ENCODE measurements at regions not wholly inside any gene's neighbourhood (a gene's known extent, or its start where the extent isn't known, plus 50 kb on each side); places are given as distances from the start of the nearest gene placed in this dataset.

DNA sequence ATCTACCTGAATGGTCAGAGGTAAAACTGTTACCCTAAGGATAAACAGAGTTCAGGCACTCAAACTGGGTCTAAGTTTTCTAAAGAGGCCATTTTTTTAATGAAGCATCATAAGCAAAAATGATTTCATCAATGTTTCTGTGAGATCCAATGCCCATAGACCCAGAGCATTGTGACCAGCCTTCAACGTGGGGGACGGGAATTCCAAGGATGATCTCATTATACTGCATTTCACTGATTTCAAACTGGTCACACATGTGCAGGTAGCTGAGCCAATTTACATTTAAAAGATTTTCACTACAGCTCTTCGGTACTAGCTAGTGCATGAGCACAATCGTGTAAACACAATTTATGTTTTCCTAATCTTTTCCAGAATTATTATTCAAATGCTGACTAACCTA, 472.9 kb downstream of the DIPK2A start:
- H3K9me3 ChIP-seq, result no peaks in the 10 kb centered on the region

GRCh38 chr3:144455841-144456440, 484.3 kb downstream of the DIPK2A start:
- ATAC-seq, result no peak
- no peak overlapping the region for H3K27ac ChIP-seq
- H3K4me1 ChIP-seq, result no peaks in the 10 kb centered on the region
- no peaks in the 10 kb centered on the region for H3K9me3 ChIP-seq
- no peaks in the 10 kb centered on the region for H3K36me3 ChIP-seq
- 77 to 78% methylated on average over 5 of the region's 5 CpGs for WGBS, 2 donors (ENCODE audit: low coverage in 1 of 2)
- H3K27me3 ChIP-seq, result no peaks in the 10 kb centered on the region
- H3K4me3 ChIP-seq, result no peak overlapping the region
- TF ChIP-seq EP300 (IDR thresholded peaks at IDR 0.05), result no peak
- no peak for TF ChIP-seq CTCF (IDR thresholded peaks at IDR 0.05)
- TF ChIP-seq POLR2A (IDR thresholded peaks at IDR 0.05), result no peak
- TF ChIP-seq POLR2AphosphoS5 (IDR thresholded peaks at IDR 0.05), result no peak

More for the DNA sequence above, 472.9 kb downstream of the DIPK2A start:
- TF ChIP-seq POLR2A (IDR thresholded peaks at IDR 0.05) (no peak), POLR2AphosphoS5 (IDR thresholded peaks at IDR 0.05) (no peak), CTCF (IDR thresholded peaks at IDR 0.05) (no peak), EP300 (IDR thresholded peaks at IDR 0.05) (no peak)
- H3K27ac ChIP-seq, result no peak overlapping the region
- WGBS, 2 donors (ENCODE audit: low coverage in 1 of 2), result 84 to 90% methylated on average over 2 to 4 of the region's 4 CpGs
- no peaks in the 10 kb centered on the region for H3K36me3 ChIP-seq
- no peak overlapping the region for H3K4me3 ChIP-seq
- no peak for ATAC-seq
- no peaks in the 10 kb centered on the region for H3K4me1 ChIP-seq
- H3K27me3 ChIP-seq, result no peaks in the 10 kb centered on the region

DNA sequence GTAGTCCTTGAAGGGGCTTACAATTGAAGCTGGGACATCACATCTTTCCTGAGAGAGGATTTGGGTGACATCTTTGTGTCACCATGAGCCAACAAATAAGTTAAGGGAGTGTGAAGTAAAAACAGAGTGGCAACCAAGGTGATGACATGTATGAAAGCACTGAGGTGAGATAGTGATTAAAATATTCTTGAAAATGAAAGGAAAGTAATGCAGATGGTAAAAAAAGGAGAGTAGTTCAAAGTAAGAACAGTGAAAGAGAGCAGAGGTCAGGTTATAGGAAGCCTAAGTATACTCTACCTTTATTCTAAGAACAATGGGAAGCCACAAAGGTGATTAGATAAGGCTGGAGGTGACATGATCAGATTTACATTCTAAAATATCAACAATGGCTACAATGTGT, 486.1 kb downstream of the DIPK2A start:
- TF ChIP-seq POLR2AphosphoS5 (IDR thresholded peaks at IDR 0.05), result no peak
- no peak for TF ChIP-seq EP300 (IDR thresholded peaks at IDR 0.05)
- TF ChIP-seq CTCF (IDR thresholded peaks at IDR 0.05), result no peak
- TF ChIP-seq POLR2A (IDR thresholded peaks at IDR 0.05), result no peak
- Histone ChIP-seq H3K4me3 (no peak overlapping the region), H3K9me3 (no peaks in the 10 kb centered on the region), H3K27me3 (no peaks in the 10 kb centered on the region), H3K27ac (no peak overlapping the region), H3K36me3 (no peaks in the 10 kb centered on the region), H3K4me1 (no peaks in the 10 kb centered on the region)
- ATAC-seq, result no peak

- ATAC-seq, result no peak
- 84 to 88% methylated on average over 1 to 2 of the region's 2 CpGs for WGBS, 2 donors (ENCODE audit: low coverage in 1 of 2)
- H3K4me3 ChIP-seq, result no peak overlapping the region
- no peaks in the 10 kb centered on the region for H3K9me3 ChIP-seq
- no peaks in the 10 kb centered on the region for H3K36me3 ChIP-seq
- no peak overlapping the region for H3K27ac ChIP-seq
- no peaks in the 10 kb centered on the region for H3K27me3 ChIP-seq
- TF ChIP-seq POLR2AphosphoS5 (IDR thresholded peaks at IDR 0.05) (no peak), POLR2A (IDR thresholded peaks at IDR 0.05) (no peak), CTCF (IDR thresholded peaks at IDR 0.05) (no peak), EP300 (IDR thresholded peaks at IDR 0.05) (no peak)
- no peaks in the 10 kb centered on the region for H3K4me1 ChIP-seq
Measured at GRCh38 chr3:144458283-144458682, 486.7 kb downstream of the DIPK2A start.

DNA sequence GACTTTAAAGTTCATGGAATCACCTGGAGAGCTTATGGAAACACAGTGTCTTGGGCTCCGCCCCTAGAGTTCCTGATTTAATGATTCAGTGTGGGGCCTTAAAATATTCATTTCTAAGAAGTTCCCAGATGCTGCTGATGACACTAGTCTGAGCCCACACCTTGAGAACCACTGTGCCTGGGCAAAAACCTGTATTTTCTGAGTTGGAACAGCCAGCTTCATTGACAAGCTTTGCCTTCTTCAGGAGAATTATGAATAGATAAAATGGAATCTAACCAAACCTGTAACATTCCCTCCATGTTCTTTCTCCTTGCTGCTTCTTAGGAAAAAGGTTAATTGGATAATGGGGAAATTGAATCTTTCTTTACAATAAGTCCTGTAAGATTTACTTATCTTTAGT, 490.7 kb downstream of the DIPK2A start:
- ATAC-seq, result no peak

More for the DNA sequence above, 490.7 kb downstream of the DIPK2A start:
- Histone ChIP-seq H3K4me1 (no peaks in the 10 kb centered on the region), H3K27me3 (no peaks in the 10 kb centered on the region), H3K4me3 (no peak overlapping the region), H3K27ac (no peak overlapping the region), H3K36me3 (no peaks in the 10 kb centered on the region), H3K9me3 (no peaks in the 10 kb centered on the region)
- WGBS, 2 donors (ENCODE audit: low coverage in 1 of 2), result 100% methylated on average over 1 of the region's 1 CpG
- TF ChIP-seq POLR2AphosphoS5 (IDR thresholded peaks at IDR 0.05) (no peak), EP300 (IDR thresholded peaks at IDR 0.05) (no peak), CTCF (IDR thresholded peaks at IDR 0.05) (no peak), POLR2A (IDR thresholded peaks at IDR 0.05) (no peak)
